ENCODE measurements at regions not wholly inside any gene's neighbourhood (a gene's known extent, or its start where the extent isn't known, plus 50 kb on each side); places are given as distances from the start of the nearest gene placed in this dataset.
"Not testable (repeated sequence)": the region's sequence is repeated elsewhere in the genome, so short reads cannot be mapped to it uniquely, and the experiment has no call there.

DNA sequence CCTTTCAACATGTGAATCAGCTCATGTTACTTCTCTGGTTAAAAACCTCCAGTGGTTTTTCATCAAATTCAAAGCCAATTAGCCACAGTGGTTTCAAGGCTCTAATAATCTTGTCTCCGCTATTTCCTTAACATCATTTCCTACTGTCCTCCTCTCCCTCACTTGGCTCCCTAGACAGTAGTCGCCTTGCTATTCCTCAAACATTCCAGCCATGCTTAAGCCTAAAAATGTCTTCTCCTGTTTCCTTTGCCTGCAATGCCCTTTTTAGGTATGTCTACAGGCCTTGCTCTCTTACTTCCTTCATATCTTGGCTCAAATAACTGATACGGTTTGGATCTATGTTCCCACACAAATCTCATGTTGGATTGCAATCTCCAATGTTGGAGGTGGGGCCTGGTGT is 779.4 kb upstream of the LRRN3 start:
- Histone ChIP-seq H3K27me3 (ENCODE audit: insufficient read depth, poor library complexity, severe bottlenecking) (no peaks in the 10 kb centered on the region), H3K4me3 (replicated peaks; ENCODE audit: insufficient read depth, low read length) (no peak overlapping the region), H3K27ac (replicated peaks) (no peak overlapping the region)
- no peak for DNase-seq (ENCODE audit: low read depth in 1 of 2, low spot score in 1 of 2)
- no peak for TF ChIP-seq SPI1 (IDR thresholded peaks at IDR 0.05; ENCODE audit: borderline replicate concordance, low read depth)
- TF ChIP-seq POLR2AphosphoS5 (IDR thresholded peaks at IDR 0.05; ENCODE audit: low read depth), result no peak
- TF ChIP-seq GABPA (IDR thresholded peaks at IDR 0.05; ENCODE audit: low read depth), result no peak
- TF ChIP-seq, protein P1, sequence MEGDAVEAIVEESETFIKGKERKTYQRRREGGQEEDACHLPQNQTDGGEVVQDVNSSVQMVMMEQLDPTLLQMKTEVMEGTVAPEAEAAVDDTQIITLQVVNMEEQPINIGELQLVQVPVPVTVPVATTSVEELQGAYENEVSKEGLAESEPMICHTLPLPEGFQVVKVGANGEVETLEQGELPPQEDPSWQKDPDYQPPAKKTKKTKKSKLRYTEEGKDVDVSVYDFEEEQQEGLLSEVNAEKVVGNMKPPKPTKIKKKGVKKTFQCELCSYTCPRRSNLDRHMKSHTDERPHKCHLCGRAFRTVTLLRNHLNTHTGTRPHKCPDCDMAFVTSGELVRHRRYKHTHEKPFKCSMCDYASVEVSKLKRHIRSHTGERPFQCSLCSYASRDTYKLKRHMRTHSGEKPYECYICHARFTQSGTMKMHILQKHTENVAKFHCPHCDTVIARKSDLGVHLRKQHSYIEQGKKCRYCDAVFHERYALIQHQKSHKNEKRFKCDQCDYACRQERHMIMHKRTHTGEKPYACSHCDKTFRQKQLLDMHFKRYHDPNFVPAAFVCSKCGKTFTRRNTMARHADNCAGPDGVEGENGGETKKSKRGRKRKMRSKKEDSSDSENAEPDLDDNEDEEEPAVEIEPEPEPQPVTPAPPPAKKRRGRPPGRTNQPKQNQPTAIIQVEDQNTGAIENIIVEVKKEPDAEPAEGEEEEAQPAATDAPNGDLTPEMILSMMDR (IDR thresholded peaks at IDR 0.05; ENCODE audit: insufficient read depth, low read length), result no peak
- TF ChIP-seq, protein P2, sequence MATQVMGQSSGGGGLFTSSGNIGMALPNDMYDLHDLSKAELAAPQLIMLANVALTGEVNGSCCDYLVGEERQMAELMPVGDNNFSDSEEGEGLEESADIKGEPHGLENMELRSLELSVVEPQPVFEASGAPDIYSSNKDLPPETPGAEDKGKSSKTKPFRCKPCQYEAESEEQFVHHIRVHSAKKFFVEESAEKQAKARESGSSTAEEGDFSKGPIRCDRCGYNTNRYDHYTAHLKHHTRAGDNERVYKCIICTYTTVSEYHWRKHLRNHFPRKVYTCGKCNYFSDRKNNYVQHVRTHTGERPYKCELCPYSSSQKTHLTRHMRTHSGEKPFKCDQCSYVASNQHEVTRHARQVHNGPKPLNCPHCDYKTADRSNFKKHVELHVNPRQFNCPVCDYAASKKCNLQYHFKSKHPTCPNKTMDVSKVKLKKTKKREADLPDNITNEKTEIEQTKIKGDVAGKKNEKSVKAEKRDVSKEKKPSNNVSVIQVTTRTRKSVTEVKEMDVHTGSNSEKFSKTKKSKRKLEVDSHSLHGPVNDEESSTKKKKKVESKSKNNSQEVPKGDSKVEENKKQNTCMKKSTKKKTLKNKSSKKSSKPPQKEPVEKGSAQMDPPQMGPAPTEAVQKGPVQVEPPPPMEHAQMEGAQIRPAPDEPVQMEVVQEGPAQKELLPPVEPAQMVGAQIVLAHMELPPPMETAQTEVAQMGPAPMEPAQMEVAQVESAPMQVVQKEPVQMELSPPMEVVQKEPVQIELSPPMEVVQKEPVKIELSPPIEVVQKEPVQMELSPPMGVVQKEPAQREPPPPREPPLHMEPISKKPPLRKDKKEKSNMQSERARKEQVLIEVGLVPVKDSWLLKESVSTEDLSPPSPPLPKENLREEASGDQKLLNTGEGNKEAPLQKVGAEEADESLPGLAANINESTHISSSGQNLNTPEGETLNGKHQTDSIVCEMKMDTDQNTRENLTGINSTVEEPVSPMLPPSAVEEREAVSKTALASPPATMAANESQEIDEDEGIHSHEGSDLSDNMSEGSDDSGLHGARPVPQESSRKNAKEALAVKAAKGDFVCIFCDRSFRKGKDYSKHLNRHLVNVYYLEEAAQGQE (IDR thresholded peaks at IDR 0.05; ENCODE audit: insufficient replicate concordance, low read depth), result no peak

DNA sequence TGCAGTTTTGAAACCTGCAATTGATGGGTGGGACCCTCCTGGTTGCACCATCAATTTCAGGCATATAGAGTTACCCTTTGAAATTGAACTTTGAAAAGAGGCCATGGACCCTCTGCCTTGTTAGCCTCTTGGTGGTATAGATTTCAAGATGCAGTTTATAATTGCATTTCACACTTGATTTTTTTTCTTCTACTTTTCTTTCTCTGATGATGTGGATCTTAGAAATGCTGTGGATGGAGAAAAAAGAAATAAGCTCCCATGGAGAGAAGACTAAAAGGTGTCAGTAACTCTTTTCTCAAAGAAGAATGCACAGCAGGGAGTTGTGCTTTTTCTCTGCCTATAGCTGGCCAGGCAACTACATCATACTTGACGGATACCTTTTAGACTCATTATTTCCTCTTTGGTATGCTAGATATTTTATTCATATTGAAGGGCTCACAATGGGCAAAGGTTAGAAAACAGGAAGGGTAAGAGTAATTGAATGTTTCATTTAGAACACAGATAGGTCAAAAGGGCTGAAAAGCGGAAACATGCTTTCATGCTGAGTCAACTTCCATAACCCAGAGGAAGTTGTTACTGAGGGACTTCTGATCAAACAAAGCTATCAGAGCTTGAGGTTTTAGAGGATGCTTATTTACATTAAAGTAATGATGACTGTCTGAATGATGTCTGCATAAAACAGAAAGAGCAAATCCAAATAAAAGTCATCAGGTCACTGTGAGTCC is 773.2 kb upstream of the LRRN3 start:
- H3K4me3 ChIP-seq (replicated peaks; ENCODE audit: insufficient read depth, low read length), result no peak overlapping the region
- DNase-seq (ENCODE audit: low read depth in 1 of 2, low spot score in 1 of 2), result no peak
- H3K27me3 ChIP-seq (ENCODE audit: insufficient read depth, poor library complexity, severe bottlenecking), result no peaks in the 10 kb centered on the region
- TF ChIP-seq SPI1 (IDR thresholded peaks at IDR 0.05; ENCODE audit: borderline replicate concordance, low read depth) (no peak), POLR2AphosphoS5 (IDR thresholded peaks at IDR 0.05; ENCODE audit: low read depth) (no peak), GABPA (IDR thresholded peaks at IDR 0.05; ENCODE audit: low read depth) (no peak)
- TF ChIP-seq, protein P2 (IDR thresholded peaks at IDR 0.05; ENCODE audit: insufficient replicate concordance, low read depth), result no peak
- TF ChIP-seq, protein P1 (IDR thresholded peaks at IDR 0.05; ENCODE audit: insufficient read depth, low read length), result no peak
- H3K27ac ChIP-seq (replicated peaks), result no peak overlapping the region

DNA sequence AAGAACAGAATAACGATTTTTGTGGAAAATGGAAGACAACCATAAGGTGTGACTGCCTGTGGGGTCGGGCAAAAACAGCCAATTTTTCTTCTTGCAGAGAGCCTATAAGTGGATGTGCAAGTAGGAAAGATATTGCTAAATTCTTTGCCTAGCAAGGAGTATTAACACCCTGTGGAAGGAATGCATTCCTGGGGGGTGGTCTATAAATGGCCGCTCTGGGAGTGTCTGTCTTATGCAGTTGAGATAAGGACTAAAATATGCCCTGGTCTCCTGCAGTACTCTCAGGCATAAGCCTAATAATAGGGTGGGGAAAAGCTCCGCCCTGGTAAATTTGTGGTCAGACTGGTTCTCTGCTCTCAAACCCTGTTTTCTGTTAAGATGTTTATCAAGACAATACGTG is 770.6 kb upstream of the LRRN3 start:
- H3K4me3 ChIP-seq (replicated peaks; ENCODE audit: insufficient read depth, low read length); DNase-seq (ENCODE audit: low read depth in 1 of 2, low spot score in 1 of 2); H3K27me3 ChIP-seq (ENCODE audit: insufficient read depth, poor library complexity, severe bottlenecking); H3K27ac ChIP-seq (replicated peaks): not testable (repeated sequence)

DNA sequence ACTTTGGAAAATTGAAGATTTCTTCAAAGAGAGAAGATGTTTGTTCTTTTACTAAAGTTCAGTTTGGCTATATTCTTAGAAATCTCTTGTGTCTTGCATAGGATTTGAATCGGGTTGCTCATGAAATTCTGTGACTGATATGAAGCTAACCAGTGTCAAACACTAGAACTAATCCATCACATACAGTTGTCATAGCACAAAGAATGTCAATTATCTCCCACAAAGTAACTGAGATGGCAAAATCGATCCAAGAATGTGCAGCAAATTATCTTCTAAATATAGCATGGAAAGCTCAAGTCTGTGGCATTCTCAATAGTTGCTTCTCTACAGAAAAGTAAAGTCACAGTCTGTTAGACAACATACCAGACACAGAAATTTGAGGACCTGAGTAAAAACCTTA is 768.1 kb upstream of the LRRN3 start:
- TF ChIP-seq SPI1 (IDR thresholded peaks at IDR 0.05; ENCODE audit: borderline replicate concordance, low read depth) (no peak), GABPA (IDR thresholded peaks at IDR 0.05; ENCODE audit: low read depth) (no peak), POLR2AphosphoS5 (IDR thresholded peaks at IDR 0.05; ENCODE audit: low read depth) (no peak)
- TF ChIP-seq, protein P2 (IDR thresholded peaks at IDR 0.05; ENCODE audit: insufficient replicate concordance, low read depth), result no peak
- TF ChIP-seq, protein P1 (IDR thresholded peaks at IDR 0.05; ENCODE audit: insufficient read depth, low read length), result no peak
- H3K4me3 ChIP-seq (replicated peaks; ENCODE audit: insufficient read depth, low read length), result no peak overlapping the region

More for the DNA sequence above, 768.1 kb upstream of the LRRN3 start:
- DNase-seq (ENCODE audit: low read depth in 1 of 2, low spot score in 1 of 2), result no peak
- no peak overlapping the region for H3K27ac ChIP-seq (replicated peaks)
- H3K27me3 ChIP-seq (ENCODE audit: insufficient read depth, poor library complexity, severe bottlenecking), result no peaks in the 10 kb centered on the region

Data from HL-60 (cell line).